SJSA1 (cell line): ENCODE measurements at regions not wholly inside any gene's neighbourhood (a gene's known extent, or its start where the extent isn't known, plus 50 kb on each side); places are given as distances from the start of the nearest gene placed in this dataset.
"Not testable (repeated sequence)": the region's sequence is repeated elsewhere in the genome, so short reads cannot be mapped to it uniquely, and the experiment has no call there.

Experiments used
- DNase-seq, 2 experiments: peaks; one replicate each; pipeline ENCODE4 v3.0.0-alpha.2; 2015 to 2020; ENCODE audit warnings: low spot score in 2 of 2, low read depth in 1 of 2
- H3K27ac ChIP-seq: fragments of 250-450 bp; sonication (Bioruptor Pico); 2 replicates; pipeline ENCODE4 v1.5.1; 2020; ENCODE audit warnings: mild to moderate bottlenecking, moderate library complexity
- H3K27me3 ChIP-seq: fragments of 250-450 bp; sonication (Bioruptor Pico); replicated peaks from 2 replicates; pipeline ENCODE4 v1.5.1; 2020; ENCODE audit warnings: mild to moderate bottlenecking, moderate library complexity
- H3K36me3 ChIP-seq: fragments of 250-450 bp; sonication (Bioruptor Pico); 2 replicates; pipeline ENCODE4 v1.5.1; 2020; ENCODE audit warnings: mild to moderate bottlenecking
- H3K4me1 ChIP-seq: fragments of 250-450 bp; sonication (Bioruptor Pico); replicated peaks from 2 replicates; pipeline ENCODE4 v1.6.1; 2021; ENCODE audit warnings: mild to moderate bottlenecking
- H3K4me3 ChIP-seq: fragments of 250-450 bp; sonication (Bioruptor Pico); 2 replicates; pipeline ENCODE4 v1.5.1; 2020; ENCODE audit warnings: mild to moderate bottlenecking
- H3K9me3 ChIP-seq: fragments of 250-450 bp; sonication (Bioruptor Pico); replicated peaks from 2 replicates; pipeline ENCODE4 v1.5.1; 2020; ENCODE audit warnings: mild to moderate bottlenecking

DNA sequence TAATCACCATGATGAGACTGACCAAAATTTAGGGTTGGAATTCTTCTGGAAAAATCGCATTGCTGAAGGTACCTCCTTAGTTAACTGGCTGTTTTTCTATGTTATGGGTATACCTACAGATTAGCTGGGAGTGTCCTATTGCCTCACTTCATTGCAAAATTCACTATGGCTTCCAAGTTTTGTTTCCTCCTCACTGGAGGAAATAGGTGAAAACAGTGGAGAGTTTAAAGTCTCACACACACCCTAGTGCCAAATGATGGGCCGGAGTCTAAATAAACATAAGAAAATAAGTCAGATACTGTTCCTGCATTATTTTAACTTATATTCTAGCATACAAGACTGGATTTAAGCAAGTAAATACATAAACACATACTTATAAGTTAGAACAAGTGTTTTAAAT, 98.2 kb downstream of the AHR start:
- no peak overlapping the region for H3K4me3 ChIP-seq
- no peaks in the 10 kb centered on the region for H3K4me1 ChIP-seq
- no peaks in the 10 kb centered on the region for H3K36me3 ChIP-seq
- no peak for DNase-seq
- peaks cover 8% of the 10 kb centered on the region for H3K9me3 ChIP-seq
- H3K27ac ChIP-seq: no peak overlapping the region
- no peaks in the 10 kb centered on the region for H3K27me3 ChIP-seq

DNA sequence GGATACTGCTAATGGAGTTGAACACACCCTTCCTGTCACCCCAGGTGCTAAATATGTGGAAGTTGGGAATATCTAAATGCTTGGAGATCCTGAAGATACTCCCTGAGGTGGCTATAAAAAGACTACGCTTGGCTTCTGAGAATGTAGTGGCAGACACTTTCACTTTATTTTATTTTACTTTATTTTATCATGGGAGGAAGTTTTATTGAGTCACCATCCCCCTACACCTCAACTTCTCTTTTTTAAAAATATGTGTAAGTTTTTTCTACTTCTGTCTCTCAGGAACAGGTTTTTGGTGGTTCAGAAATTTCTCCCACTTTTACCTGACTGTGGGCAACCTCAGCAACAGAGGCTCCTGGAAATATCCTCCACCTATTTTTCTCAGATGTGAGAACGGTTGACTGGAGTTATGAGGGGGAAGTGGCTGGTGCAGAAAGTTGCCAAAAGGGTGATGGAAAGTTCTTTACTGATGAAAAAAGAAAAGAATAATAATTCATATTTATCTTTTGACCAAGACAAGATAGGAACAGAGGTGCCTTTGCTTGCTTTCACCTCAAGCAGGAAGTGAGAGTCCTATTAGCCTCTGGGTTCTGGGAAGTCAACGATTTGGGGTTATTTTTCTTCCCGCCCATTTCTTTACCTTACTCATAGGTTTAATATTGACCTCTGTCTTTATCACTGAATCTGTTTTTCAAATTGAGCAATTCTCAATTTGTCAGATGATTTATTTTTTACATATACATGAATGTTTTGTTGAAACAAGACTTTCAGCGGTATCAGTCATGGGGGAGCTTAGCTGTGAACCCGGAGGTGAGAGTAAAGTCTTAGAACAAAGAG, 103.6 kb downstream of the AHR start:
- no peaks in the 10 kb centered on the region for H3K9me3 ChIP-seq
- no peaks in the 10 kb centered on the region for H3K36me3 ChIP-seq
- no peaks in the 10 kb centered on the region for H3K27me3 ChIP-seq
- H3K27ac ChIP-seq: no peak overlapping the region
- H3K4me3 ChIP-seq: no peak overlapping the region
- no peak for DNase-seq
- peaks cover 15% of the 10 kb centered on the region for H3K4me1 ChIP-seq

DNA sequence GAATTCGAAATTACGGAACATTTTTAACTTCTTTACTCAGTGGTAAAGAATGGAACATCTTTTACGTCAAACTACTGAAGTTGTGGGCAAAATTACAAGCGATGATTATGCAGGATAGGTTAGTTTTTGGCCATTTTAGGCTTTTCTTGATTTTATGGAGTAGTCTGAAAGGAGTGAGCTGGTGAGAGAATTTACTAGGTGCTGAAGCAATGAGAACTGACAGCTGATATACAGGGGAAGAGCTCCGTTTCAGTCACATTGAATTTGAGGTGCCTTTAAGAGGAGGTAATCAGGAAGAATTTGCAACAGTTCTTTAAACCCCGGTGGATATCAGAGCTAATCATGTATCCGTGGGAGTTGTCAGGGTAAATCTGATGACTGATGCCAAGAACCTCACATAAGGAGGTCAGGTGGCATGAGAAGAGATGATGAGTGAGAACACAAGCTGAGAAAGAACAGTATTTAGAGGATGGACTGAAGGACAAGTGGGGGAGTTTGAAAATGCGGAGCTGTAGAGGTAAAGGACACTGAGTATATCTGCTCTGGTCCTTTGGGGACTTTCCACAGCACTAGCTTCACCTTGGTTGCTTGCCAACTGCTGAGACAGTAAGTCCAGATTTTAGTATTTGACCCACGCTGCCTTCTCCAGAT, 104.3 kb downstream of the AHR start:
- no peaks in the 10 kb centered on the region for H3K27me3 ChIP-seq
- no peaks in the 10 kb centered on the region for H3K9me3 ChIP-seq
- peaks cover 23% of the 10 kb centered on the region for H3K4me1 ChIP-seq
- DNase-seq: no peak
- H3K36me3 ChIP-seq: no peaks in the 10 kb centered on the region
- no peak overlapping the region for H3K27ac ChIP-seq
- H3K4me3 ChIP-seq: no peak overlapping the region

DNA sequence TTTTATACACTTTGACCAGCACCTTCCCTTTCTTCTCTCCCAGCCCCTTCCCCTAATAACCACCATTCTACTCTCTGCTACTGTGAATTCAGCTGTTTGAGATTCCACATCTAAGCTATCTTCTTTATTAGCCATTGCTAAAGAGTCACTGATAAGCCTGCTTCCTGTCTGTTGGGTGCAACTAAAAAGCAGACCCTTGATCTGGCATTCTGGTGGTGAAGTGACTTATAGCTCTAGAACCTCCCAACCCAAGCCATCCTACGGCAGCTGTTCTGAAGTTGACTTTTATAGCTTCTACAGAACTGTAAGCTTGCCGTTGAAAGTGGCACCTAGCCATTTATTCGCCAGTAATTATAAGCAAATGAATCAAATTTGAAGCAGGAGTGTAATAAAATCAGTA, 105.6 kb downstream of the AHR start:
- H3K27me3 ChIP-seq: no peaks in the 10 kb centered on the region
- no peaks in the 10 kb centered on the region for H3K36me3 ChIP-seq
- no peak for DNase-seq
- no peak overlapping the region for H3K4me3 ChIP-seq
- no peaks in the 10 kb centered on the region for H3K9me3 ChIP-seq
- H3K4me1 ChIP-seq: peaks cover 32% of the 10 kb centered on the region
- H3K27ac ChIP-seq: no peak overlapping the region

DNA sequence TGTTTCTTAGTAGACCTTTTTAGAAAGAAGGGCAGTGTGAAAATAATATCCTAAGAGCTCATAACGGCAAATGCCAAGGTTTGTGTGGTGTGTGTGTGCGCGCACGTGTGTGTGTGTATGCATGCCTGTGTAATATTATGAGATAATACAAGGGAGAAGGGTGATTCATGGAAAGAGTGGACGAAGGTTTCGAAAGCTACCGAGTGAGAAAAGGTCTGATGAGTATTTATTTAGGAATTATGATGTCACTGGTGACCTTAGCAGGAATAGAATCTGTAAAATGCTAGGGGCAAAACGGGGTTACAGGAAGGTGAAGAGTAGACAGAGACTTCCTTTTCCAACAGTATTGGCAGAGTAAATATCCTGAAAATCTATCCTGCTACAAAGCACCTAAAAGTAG, 107.3 kb downstream of the AHR start:
- Histone ChIP-seq H3K36me3 (no peaks in the 10 kb centered on the region), H3K9me3 (no peaks in the 10 kb centered on the region), H3K27ac (peak overlapping the region; percentile 24; the same call in 1 of the 2 replicates), H3K27me3 (no peaks in the 10 kb centered on the region), H3K4me1 (peaks cover 33% of the 10 kb centered on the region), H3K4me3 (no peak overlapping the region)
- DNase-seq: peak in 1 of 2 experiments; percentile 21

DNA sequence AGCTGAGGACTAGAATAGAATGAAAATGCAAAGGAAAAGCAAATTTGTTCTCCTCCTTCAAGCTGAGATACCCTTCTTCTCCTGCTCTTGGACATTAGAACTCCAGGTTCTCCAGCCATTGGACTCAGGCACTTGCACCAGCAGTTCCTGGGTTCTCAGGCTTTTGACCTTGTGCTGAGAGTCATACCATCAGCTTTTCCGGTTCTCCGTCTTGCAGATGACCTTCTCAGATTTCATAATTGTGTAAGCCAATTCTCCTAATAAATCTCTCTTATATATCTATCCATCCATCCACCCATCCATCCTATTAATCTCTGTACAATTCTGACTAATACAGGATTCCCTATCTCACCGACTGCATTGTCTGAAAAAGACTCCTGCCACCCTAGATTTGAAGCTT, 108.3 kb downstream of the AHR start:
- H3K4me3 ChIP-seq: no peak overlapping the region
- peaks cover 33% of the 10 kb centered on the region for H3K4me1 ChIP-seq
- no peaks in the 10 kb centered on the region for H3K27me3 ChIP-seq
- no peaks in the 10 kb centered on the region for H3K36me3 ChIP-seq
- no peak overlapping the region; the same call in 1 of the 2 replicates for H3K27ac ChIP-seq
- DNase-seq: no peak
- no peaks in the 10 kb centered on the region for H3K9me3 ChIP-seq

DNA sequence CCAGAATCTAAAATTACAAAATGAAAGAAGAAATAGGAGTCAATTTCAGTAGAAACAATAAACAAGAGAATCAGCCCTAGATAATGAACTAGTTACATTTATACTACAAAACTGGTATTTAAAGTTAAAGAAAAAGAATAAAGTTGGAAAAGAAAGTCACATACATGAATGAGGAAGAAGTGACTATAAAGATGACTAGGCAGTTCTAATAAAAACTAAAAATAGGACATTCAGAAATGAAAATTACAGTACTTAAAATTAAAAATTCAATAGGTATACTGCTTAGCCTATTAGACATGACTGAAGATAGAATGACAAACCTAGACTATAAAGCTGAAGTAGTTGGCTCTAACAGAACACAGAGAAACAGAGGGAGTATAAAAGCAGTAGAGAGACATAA, 108.8 kb downstream of the AHR start:
- Histone ChIP-seq H3K27me3 (no peaks in the 10 kb centered on the region), H3K4me3 (no peak overlapping the region), H3K4me1 (peaks cover 33% of the 10 kb centered on the region), H3K36me3 (no peaks in the 10 kb centered on the region), H3K27ac (no peak overlapping the region; the same call in 1 of the 2 replicates), H3K9me3 (no peaks in the 10 kb centered on the region)
- DNase-seq: no peak

DNA sequence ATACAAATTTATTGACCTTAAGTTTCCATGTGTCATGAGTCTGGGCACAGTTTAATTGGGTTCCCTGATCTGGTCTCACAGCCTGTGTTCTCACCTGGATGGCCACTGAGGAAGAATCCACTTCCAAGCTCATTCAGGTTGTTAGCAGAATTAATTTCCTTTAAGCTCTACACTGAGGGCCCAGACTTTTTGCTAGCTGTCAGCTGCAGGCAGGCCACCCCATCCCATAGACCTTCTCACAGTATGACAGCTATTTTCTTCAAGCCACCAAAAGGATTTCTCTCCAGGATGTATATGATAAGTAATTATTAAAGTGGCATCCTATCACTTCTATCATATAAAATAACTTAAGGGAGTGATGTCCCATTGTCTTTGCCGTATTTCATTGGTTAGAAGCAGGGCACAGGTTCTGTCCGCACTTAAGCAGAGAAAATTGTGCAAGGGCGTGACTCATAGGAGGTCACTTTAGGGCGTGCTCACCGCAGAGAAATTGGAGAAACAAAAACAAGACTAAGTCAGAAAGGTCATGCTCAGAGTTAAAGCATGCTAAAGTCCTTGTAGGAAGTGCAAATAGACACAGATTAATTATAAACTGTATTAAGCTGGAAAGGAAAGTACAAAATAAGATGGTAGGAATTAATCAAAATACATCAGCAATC, 109.9 kb downstream of the AHR start:
- H3K4me3 ChIP-seq: no peak overlapping the region
- H3K9me3 ChIP-seq: no peaks in the 10 kb centered on the region

DNA sequence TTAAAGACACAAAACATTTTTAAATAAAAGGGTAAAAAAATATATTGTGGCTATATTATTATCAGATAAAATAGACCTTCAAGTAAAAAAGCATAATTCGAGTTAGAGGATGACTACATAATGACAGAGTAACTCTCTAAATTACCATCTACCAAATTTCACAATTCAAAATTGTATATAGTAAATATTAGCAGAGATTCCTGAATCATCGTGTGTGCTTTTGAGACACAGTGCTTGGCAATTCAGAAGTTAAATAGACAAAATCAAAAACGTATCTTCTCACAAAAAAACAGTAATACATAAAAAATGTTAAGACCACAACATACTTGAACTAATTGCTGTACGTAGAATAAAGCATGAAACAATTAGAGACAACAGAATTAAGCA, 110.4 kb downstream of the AHR start:
- peaks cover 33% of the 10 kb centered on the region for H3K4me1 ChIP-seq
- no peak overlapping the region for H3K4me3 ChIP-seq
- no peak for DNase-seq
- no peak overlapping the region for H3K27ac ChIP-seq
- no peaks in the 10 kb centered on the region for H3K36me3 ChIP-seq
- no peaks in the 10 kb centered on the region for H3K27me3 ChIP-seq
- H3K9me3 ChIP-seq: no peaks in the 10 kb centered on the region

More for the DNA sequence above, 109.9 kb downstream of the AHR start:
- H3K27ac ChIP-seq: no peak overlapping the region
- peaks cover 33% of the 10 kb centered on the region for H3K4me1 ChIP-seq
- no peaks in the 10 kb centered on the region for H3K27me3 ChIP-seq
- peak; percentile 74 to 76 for DNase-seq
- no peaks in the 10 kb centered on the region for H3K36me3 ChIP-seq

DNA sequence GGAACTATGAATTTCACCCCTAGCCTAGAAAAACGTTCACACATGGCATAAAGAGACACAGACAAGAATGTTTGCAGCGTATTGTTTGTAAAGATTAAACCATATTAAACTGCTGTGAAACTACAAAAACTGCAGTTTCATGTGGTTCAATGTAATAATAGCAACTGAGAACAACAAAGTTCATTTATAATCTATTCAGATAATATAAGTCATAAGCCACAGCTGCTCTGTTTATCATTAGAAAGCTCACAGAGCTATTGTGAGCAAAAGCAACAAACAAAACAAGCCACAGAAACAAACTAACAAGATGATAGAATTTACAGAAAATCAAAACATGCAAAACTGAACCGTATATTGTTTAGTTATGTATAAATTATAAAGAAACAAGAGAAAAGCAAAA, 113.5 kb downstream of the AHR start:
- H3K27ac ChIP-seq: no peak overlapping the region
- peaks cover 19% of the 10 kb centered on the region for H3K4me1 ChIP-seq
- DNase-seq: no peak
- no peaks in the 10 kb centered on the region for H3K36me3 ChIP-seq
- no peaks in the 10 kb centered on the region for H3K27me3 ChIP-seq
- no peak overlapping the region for H3K4me3 ChIP-seq
- H3K9me3 ChIP-seq: no peaks in the 10 kb centered on the region

DNA sequence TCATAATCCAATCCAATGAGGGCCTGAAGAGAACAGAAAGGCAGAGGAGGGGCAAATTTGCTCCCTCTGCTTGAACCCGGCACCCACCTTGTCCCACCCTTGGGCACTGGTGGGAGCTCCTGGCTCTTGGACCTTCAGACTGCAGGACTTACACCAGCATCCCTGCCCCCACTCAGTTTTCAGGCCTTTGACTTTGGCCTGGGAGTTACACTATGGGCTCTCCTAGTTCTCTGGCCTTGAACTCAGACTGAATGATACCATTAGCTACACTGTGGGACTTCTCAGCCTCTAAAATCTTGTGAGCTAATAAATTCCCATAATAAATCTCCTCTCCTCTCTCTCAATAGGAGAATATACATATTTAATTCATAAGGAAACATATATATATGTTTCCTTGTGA, 114.4 kb downstream of the AHR start:
- peaks cover 11% of the 10 kb centered on the region for H3K4me1 ChIP-seq
- no peaks in the 10 kb centered on the region for H3K36me3 ChIP-seq
- no peaks in the 10 kb centered on the region for H3K9me3 ChIP-seq
- no peaks in the 10 kb centered on the region for H3K27me3 ChIP-seq
- no peak for DNase-seq
- no peak overlapping the region for H3K27ac ChIP-seq
- H3K4me3 ChIP-seq: no peak overlapping the region

DNA sequence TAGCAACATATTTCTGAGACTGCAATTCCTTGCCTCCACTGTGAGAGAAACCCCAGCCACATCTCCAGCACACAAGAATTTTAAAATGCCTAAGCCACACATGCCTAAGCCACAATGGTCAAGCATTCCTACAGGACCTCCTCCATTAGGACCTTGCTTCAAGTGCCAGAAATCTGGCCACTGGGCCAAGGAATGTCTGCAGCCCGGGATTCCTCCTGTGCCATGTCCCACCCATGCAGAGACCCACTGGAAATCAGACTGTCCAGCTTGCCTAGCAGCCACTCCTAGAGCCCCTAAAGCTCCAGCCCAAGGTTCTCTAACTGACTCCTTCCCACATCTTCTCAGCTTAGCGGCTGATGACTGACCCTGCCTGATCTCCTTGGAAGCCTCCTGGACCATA, 117.5 kb downstream of the AHR start:
- H3K36me3 ChIP-seq: no peaks in the 10 kb centered on the region
- peaks cover 8% of the 10 kb centered on the region for H3K4me1 ChIP-seq
- no peak for DNase-seq
- no peaks in the 10 kb centered on the region for H3K27me3 ChIP-seq
- H3K9me3 ChIP-seq: no peaks in the 10 kb centered on the region
- H3K4me3 ChIP-seq: no peak overlapping the region
- no peak overlapping the region for H3K27ac ChIP-seq

DNA sequence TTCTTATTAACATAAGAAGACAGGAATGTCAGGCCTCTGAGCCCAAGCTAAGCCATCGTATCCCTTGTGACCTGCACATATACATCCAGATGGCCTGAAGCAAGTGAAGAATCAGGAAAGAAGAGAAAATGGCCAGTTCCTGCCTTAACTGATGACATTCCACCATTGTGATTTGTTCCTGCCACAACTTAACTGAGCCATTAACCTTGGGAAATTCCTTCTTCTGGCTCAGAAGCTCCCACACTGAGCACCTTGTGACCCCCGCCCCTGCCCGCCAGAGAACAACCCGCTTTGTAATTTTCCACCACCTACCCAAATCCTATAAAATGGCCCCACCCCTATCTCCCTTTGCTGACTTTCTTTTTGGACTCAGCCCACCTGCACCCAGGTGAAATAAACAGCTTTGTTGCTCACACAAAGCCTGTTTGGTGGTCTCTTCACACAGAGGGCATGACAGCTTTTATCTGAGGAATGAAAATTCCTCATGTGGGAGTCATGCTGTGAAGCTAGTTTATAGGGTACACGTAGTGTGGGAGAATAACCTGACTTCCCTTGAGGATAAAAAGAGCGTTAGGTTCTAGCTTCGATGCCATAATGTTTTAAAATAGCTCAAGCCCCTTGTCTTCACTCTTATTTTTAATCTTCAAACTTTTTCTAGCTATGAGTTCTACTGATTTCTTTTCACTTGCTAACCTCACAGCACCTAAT, 122.0 kb downstream of the AHR start:
- not testable (repeated sequence) for H3K9me3 ChIP-seq, H3K36me3 ChIP-seq, H3K27me3 ChIP-seq, H3K4me3 ChIP-seq
- H3K27ac ChIP-seq: 0 out of 2 replicates have a peak overlapping the region, but pooled peaks have one; percentile 41
- H3K4me1 ChIP-seq: peaks cover 32% of the 10 kb centered on the region
- peak in 1 of 2 experiments; percentile 32 for DNase-seq
